ENCODE measurements at regions not wholly inside any gene's neighbourhood (a gene's known extent, or its start where the extent isn't known, plus 50 kb on each side); places are given as distances from the start of the nearest gene placed in this dataset.

DNA sequence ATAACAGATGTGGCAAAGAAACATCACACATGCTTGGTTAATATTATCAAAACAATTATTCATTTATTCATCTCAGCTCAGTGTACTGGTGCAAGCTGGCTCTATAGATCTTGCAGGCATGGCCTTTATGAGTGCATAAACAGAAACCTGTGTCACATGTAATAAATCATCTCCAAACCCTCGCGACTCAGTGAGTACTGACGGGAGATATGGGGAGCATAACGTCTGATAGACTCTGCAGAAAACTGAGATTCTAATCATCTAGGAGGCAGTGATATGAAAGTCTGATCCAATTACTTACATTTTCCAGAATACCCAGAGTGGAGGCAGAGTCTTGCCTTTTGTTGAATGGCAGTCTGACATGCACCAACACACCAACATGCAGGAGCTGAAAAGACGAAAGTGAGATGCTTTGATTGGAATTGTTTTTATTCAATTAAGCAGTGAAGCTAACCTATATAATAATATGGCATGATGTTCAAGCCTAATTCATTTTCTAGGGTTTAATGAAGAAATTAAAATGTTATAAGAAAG is 416.8 kb downstream of the RNF144A start:
- ChIA-PET POLR2A (no interaction called here), CTCF (no interaction called here)
- no peak overlapping the region for H3K4me2 ChIP-seq
- FAIRE-seq = no peak
- no peak for ATAC-seq
- H3K9me3 ChIP-seq = no peaks in the 10 kb centered on the region
- no peaks in the 10 kb centered on the region for H3K4me1 ChIP-seq
- no peak for TF ChIP-seq HEYL (CRISPR knock-in tag; IDR thresholded peaks at IDR 0.05)
- TF ChIP-seq, protein P1, sequence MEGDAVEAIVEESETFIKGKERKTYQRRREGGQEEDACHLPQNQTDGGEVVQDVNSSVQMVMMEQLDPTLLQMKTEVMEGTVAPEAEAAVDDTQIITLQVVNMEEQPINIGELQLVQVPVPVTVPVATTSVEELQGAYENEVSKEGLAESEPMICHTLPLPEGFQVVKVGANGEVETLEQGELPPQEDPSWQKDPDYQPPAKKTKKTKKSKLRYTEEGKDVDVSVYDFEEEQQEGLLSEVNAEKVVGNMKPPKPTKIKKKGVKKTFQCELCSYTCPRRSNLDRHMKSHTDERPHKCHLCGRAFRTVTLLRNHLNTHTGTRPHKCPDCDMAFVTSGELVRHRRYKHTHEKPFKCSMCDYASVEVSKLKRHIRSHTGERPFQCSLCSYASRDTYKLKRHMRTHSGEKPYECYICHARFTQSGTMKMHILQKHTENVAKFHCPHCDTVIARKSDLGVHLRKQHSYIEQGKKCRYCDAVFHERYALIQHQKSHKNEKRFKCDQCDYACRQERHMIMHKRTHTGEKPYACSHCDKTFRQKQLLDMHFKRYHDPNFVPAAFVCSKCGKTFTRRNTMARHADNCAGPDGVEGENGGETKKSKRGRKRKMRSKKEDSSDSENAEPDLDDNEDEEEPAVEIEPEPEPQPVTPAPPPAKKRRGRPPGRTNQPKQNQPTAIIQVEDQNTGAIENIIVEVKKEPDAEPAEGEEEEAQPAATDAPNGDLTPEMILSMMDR (IDR thresholded peaks at IDR 0.05) = no peak
- no peak for DNase-seq (ENCODE audit: low read depth in 1 of 2, low spot score in 1 of 2)
- H3K4me3 ChIP-seq = no peak overlapping the region
- 42% methylated on average over 5 of the region's 5 CpGs for WGBS (ENCODE audit: missing lambda C conversion rate)
- H3K27ac ChIP-seq = no peak overlapping the region

DNA sequence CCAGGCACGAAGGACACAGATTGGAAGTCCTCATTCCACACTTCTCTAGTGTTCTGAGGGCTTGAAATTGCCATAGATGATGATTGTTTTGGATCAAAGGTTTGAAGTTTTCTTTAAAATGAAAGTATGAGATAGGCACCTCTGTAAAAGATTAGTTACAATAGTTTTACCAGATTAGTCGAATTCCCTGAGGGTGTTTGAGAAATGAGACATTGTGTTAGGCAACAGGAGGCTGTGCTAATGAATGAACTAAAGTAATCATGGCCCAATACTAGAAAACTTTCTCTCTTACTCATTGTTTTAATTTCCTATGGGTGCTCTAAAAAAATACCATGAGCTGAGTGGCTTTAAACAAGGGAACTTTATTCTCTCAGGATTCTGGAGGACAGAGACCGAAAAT is 421.7 kb downstream of the RNF144A start:
- 0% methylated on average over 3 of the region's 3 CpGs for WGBS (ENCODE audit: missing lambda C conversion rate)
- ChIA-PET CTCF (no interaction called here), POLR2A (no interaction called here)
- TF ChIP-seq EHMT2 (IDR thresholded peaks at IDR 0.05; ENCODE audit: low read depth) (no peak), BHLHE40 (IDR thresholded peaks at IDR 0.05; ENCODE audit: low read depth, low read length) (no peak)
- Histone ChIP-seq H3K4me1 (no peaks in the 10 kb centered on the region), H3K27ac (no peak overlapping the region), H3K9me3 (no peaks in the 10 kb centered on the region), H3K4me2 (no peak overlapping the region), H3K4me3 (no peak overlapping the region)
- FAIRE-seq = no peak
- DNase-seq (ENCODE audit: low read depth in 1 of 2, low spot score in 1 of 2) = no peak
- no peak for ATAC-seq

DNA sequence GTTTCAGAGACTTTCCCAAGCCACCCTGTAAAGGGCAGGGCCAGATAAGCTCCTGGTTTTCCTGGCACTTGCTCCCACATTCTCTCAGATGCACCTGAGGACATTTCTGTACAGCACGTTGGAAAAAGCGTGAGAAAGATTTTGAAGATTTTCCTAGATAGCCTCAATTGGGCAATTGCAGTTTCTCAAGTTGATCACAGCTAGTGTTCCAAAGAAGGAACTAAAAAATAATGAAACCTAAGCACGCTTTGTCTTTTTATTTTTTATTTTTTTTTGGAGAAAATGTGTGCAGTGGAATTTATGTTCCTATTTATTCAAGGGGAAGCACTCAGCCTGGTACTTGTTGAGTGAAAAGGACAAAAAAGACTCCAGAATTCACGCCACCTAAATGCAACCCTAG is 429.1 kb downstream of the RNF144A start:
- ChIA-PET CTCF (interaction anchor here (1.0 to 1.6 kb wide), 2 partner anchors 21 to 47 kb away, joined by 3 read pairs; no protein-coding TSS in a partner anchor), POLR2A (no interaction called here)
- no peak overlapping the region for H3K27ac ChIP-seq
- no peak overlapping the region for H3K4me2 ChIP-seq
- DNase-seq (ENCODE audit: low read depth in 1 of 2, low spot score in 1 of 2) (no peak), FAIRE-seq (no peak), ATAC-seq (no peak)
- no peak for TF ChIP-seq CHD2 (IDR thresholded peaks at IDR 0.05; ENCODE audit: low read length, partially characterized antibody)
- no peak for TF ChIP-seq RAD21 (conservative IDR thresholded peaks at IDR 0.05 in 1 of 2, IDR thresholded peaks at IDR 0.05 in 1 of 2)
- TF ChIP-seq TP53 (CRISPR knock-in tag; IDR thresholded peaks at IDR 0.05) = no peak
- TF ChIP-seq JUNB (IDR thresholded peaks at IDR 0.05) = no peak
- TF ChIP-seq, protein P2, sequence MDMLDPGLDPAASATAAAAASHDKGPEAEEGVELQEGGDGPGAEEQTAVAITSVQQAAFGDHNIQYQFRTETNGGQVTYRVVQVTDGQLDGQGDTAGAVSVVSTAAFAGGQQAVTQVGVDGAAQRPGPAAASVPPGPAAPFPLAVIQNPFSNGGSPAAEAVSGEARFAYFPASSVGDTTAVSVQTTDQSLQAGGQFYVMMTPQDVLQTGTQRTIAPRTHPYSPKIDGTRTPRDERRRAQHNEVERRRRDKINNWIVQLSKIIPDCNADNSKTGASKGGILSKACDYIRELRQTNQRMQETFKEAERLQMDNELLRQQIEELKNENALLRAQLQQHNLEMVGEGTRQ (IDR thresholded peaks at IDR 0.05) = no peak
- no peak for TF ChIP-seq EHMT2 (IDR thresholded peaks at IDR 0.05; ENCODE audit: low read depth)
- no peak for TF ChIP-seq FOSL2 (IDR thresholded peaks at IDR 0.05)
- TF ChIP-seq FOSL2 (CRISPR knock-in tag; IDR thresholded peaks at IDR 0.05) = no peak
- TF ChIP-seq NR3C1 (IDR thresholded peaks at IDR 0.05) = no peak
- no peak for TF ChIP-seq POLR2A (IDR thresholded peaks at IDR 0.05; ENCODE audit: low read length)
- TF ChIP-seq PHF8 (IDR thresholded peaks at IDR 0.05; ENCODE audit: borderline replicate concordance, low read depth) = no peak
- TF ChIP-seq POLR2AphosphoS2 (conservative IDR thresholded peaks at IDR 0.05; ENCODE audit: low read length) = no peak
- TF ChIP-seq HOXA7 (CRISPR knock-in tag; IDR thresholded peaks at IDR 0.05) = no peak
- no peak for TF ChIP-seq ESRRA (IDR thresholded peaks at IDR 0.05; ENCODE audit: borderline replicate concordance, low read length)
- no peak for TF ChIP-seq MAFK (IDR thresholded peaks at IDR 0.05; ENCODE audit: partially characterized antibody)
- no peak for TF ChIP-seq MYC (IDR thresholded peaks at IDR 0.05; ENCODE audit: borderline replicate concordance, low read length)
- TF ChIP-seq ZSCAN20 (CRISPR knock-in tag; IDR thresholded peaks at IDR 0.05) = no peak
- no peak for TF ChIP-seq RFX5 (IDR thresholded peaks at IDR 0.05)
- H3K4me3 ChIP-seq = no peak overlapping the region
- no peaks in the 10 kb centered on the region for H3K9me3 ChIP-seq
- H3K4me1 ChIP-seq = no peaks in the 10 kb centered on the region
- WGBS (ENCODE audit: missing lambda C conversion rate) = 20% methylated on average over 4 of the region's 4 CpGs
